DND-41 (cell line): ENCODE measurements at regions not wholly inside any gene's neighbourhood (a gene's known extent, or its start where the extent isn't known, plus 50 kb on each side); places are given as distances from the start of the nearest gene placed in this dataset.

Experiments
- ATAC-seq: fragments of 200-7000 bp; cut with Tn5 transposase; 3 replicates; pipeline ENCODE4 v1.9.1; 2021; ENCODE audit warnings: low read depth; ENCODE audit not compliant: insufficient read depth
- DNase-seq: peaks from one replicate; pipeline ENCODE4 v3.0.0-alpha.2; 2020
- H2AFZ ChIP-seq: 2 replicates; pipeline ENCODE4 v1.6.0; 2012; ENCODE audit warnings: low read depth, low read length
- H3K27ac ChIP-seq: 2 replicates; pipeline ENCODE4 v1.5.1; 2012; ENCODE audit warnings: low read length, inconsistent platforms
- H3K27me3 ChIP-seq: fragments of 200-600 bp; sonication (generic); 2 replicates; pipeline ENCODE4 v1.6.0; 2012; ENCODE audit warnings: low read length, mild to moderate bottlenecking, inconsistent platforms; ENCODE audit not compliant: insufficient read depth, poor library complexity
- H3K36me3 ChIP-seq: 2 replicates; pipeline ENCODE4 v1.5.1; 2012; ENCODE audit warnings: low read length, inconsistent platforms; ENCODE audit not compliant: insufficient read depth
- H3K4me1 ChIP-seq: 2 replicates; pipeline ENCODE4 v1.5.1; 2012; ENCODE audit warnings: mild to moderate bottlenecking, low read length; ENCODE audit not compliant: insufficient read depth
- H3K4me2 ChIP-seq: 2 replicates; pipeline ENCODE4 v1.6.0; 2012; ENCODE audit warnings: mild to moderate bottlenecking, moderate library complexity, low read length, inconsistent platforms; ENCODE audit not compliant: insufficient read depth
- H3K4me3 ChIP-seq, 2 experiments: fragments of 200-600 bp in 1 of 2; shearing (Covaris generic) in 1 of 2; 2 replicates each; pipeline ENCODE4 v1.5.1; 2012 to 2016; ENCODE audit warnings: inconsistent platforms in 2 of 2, low read length in 2 of 2, mild to moderate bottlenecking in 2 of 2, low read depth in 1 of 2, moderate library complexity in 1 of 2
- H3K79me2 ChIP-seq: 2 replicates; pipeline ENCODE4 v1.6.0; 2012; ENCODE audit warnings: low read length, inconsistent platforms; ENCODE audit not compliant: insufficient read depth
- H3K9ac ChIP-seq: 2 replicates; pipeline ENCODE4 v1.6.0; 2012; ENCODE audit warnings: low read depth, mild to moderate bottlenecking, inconsistent platforms, low read length, moderate library complexity
- H3K9me3 ChIP-seq: 2 replicates; pipeline ENCODE4 v1.5.1; 2012; ENCODE audit warnings: low read length, moderate library complexity, mild to moderate bottlenecking, inconsistent platforms; ENCODE audit not compliant: insufficient read depth, severe bottlenecking
- H4K20me1 ChIP-seq: 2 replicates; pipeline ENCODE4 v1.6.0; 2012; ENCODE audit warnings: low read length; ENCODE audit not compliant: insufficient read depth
- CTCF ChIP-seq: IDR thresholded peaks from 2 replicates; pipeline ENCODE4 v1.5.1; 2012; ENCODE audit warnings: borderline replicate concordance, low read length, moderate library complexity, mild to moderate bottlenecking; ENCODE audit not compliant: poor library complexity, severe bottlenecking; ENCODE audit errors: extremely low read depth
- EZH2 ChIP-seq: IDR thresholded peaks from 3 replicates; pipeline ENCODE4 v1.6.1; 2012; ENCODE audit warnings: borderline replicate concordance, low read depth, mild to moderate bottlenecking, moderate library complexity, low read length, inconsistent platforms; ENCODE audit not compliant: severe bottlenecking

- H3K4me3 ChIP-seq, result no peak overlapping the region
- TF ChIP-seq CTCF (no peak), EZH2 (no peak)
These were observed 120.0 kb downstream of the UQCRFS1 start for GRCh38 chr19:29092712-29093552.

DNA sequence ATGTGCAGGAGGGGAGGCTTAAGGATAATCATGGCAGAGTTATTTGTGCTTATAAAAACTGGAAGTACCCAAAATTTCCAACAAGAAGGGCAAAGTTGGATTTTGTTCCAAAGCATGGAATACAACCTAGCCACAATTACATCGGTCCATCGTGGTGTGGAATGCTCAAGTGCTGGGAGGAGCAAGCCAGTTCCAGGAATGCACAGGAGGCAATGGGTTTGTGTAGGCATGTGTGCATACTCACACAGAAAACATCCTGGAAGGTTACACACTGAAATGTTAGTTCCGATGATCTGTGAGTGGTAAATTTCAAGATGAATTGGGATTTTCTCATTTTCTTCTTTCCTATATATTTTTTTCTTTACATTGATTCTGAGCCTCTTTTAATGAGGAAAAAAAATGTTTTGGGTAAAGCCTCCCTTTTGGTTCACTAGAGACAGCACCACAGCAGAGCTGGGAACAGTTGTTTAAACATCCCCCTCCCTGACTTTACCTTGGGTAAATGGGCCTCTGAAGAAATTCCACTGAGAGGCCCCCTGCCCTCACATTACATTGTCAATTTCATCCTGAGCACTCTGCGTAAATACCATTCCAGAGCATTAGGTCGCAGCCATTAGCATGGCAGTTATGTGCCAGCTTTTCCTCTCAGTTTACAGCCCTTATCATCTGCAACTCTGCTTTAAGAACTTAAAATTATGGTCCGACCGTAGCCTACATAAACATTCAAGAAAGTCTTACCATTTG, 122.0 kb downstream of the UQCRFS1 start:
- H3K4me2 ChIP-seq, result no peak overlapping the region
- no peaks in the 10 kb centered on the region for H3K36me3 ChIP-seq
- ATAC-seq (no peak), DNase-seq (no peak)
- H3K27ac ChIP-seq, result no peak overlapping the region
- H2AFZ ChIP-seq, result no peak overlapping the region
- no peaks in the 10 kb centered on the region for H4K20me1 ChIP-seq
- TF ChIP-seq EZH2 (no peak), CTCF (no peak)
- H3K4me3 ChIP-seq, result no peak overlapping the region
- no peak overlapping the region for H3K9ac ChIP-seq
- no peaks in the 10 kb centered on the region for H3K4me1 ChIP-seq
- H3K27me3 ChIP-seq, result no peaks in the 10 kb centered on the region
- no peaks in the 10 kb centered on the region for H3K79me2 ChIP-seq
- H3K9me3 ChIP-seq, result no peaks in the 10 kb centered on the region

More at GRCh38 chr19:29092712-29093552, 120.0 kb downstream of the UQCRFS1 start:
- ATAC-seq (no peak), DNase-seq (no peak)
- H3K27ac ChIP-seq, result no peak overlapping the region
- H3K9ac ChIP-seq, result no peak overlapping the region
- no peaks in the 10 kb centered on the region for H4K20me1 ChIP-seq
- no peak overlapping the region for H3K4me2 ChIP-seq
- no peaks in the 10 kb centered on the region for H3K79me2 ChIP-seq
- H2AFZ ChIP-seq, result no peak overlapping the region
- no peaks in the 10 kb centered on the region for H3K4me1 ChIP-seq
- H3K27me3 ChIP-seq, result no peaks in the 10 kb centered on the region
- no peaks in the 10 kb centered on the region for H3K9me3 ChIP-seq
- H3K36me3 ChIP-seq, result no peaks in the 10 kb centered on the region

DNA sequence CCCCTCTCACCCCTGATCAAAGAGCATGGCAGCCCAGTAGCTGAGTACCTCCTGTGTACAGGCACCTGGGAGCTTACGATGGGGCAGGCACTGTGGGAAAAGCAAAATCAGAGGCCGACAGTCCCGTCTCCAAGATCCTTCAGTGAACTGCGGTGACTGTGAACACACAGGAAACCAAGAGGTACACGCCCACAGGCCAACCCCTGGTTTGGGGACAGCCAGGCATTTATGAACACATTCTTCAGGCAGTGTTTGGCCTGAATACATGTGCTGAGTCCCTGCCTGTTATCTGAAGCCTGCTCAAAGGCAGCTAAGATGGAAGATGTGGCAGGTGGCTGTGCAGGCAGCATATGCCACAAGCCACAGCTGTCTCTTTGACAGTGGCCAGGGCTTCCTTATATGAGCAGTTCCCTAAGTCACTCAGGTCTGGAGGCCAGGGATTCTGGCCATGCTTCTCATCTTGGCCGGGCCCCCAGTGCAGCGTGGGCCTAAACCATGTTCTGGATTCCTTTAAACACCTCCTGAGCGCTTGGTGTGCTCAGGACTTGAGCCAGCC, 123.6 kb downstream of the UQCRFS1 start:
- no peak overlapping the region for H3K9ac ChIP-seq
- TF ChIP-seq CTCF, result no peak
- no peak for TF ChIP-seq EZH2
- no peaks in the 10 kb centered on the region for H3K36me3 ChIP-seq
- no peaks in the 10 kb centered on the region for H3K4me1 ChIP-seq
- H2AFZ ChIP-seq, result no peak overlapping the region; the same call in 1 of the 2 replicates
- no peaks in the 10 kb centered on the region for H3K27me3 ChIP-seq
- H3K4me3 ChIP-seq, result no peak overlapping the region
- H3K27ac ChIP-seq, result no peak overlapping the region
- ATAC-seq (peak; percentile 73; the same call in 2 of the 3 replicates), DNase-seq (peak; percentile 39)
- H3K4me2 ChIP-seq, result no peak overlapping the region
- H3K79me2 ChIP-seq, result no peaks in the 10 kb centered on the region
- H4K20me1 ChIP-seq, result no peaks in the 10 kb centered on the region; the same call in 1 of the 2 replicates
- H3K9me3 ChIP-seq, result no peaks in the 10 kb centered on the region
